ENCODE measurements at regions not wholly inside any gene's neighbourhood (a gene's known extent, or its start where the extent isn't known, plus 50 kb on each side); places are given as distances from the start of the nearest gene placed in this dataset.

DNA sequence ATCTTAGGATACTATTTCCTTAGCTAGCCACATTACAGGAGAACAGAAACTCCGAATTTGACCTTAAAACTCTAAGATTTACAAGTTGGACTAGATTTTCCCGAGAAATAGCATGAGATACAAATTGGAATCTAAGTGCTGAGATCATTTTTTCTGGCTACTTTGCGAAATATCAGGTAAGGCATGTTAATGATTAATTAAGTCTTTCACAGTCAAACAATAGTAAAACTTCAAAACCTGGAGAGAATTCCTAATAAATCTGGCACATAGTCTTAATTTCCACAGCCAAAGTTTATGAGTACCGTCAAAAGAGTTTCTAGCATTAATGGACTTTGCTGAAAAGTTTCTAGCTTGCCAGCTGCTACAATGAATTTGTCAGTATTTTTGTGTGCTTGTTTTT is 379.5 kb upstream of the TOM1L1 start:
- 75 to 79% methylated on average over 4 of the region's 4 CpGs for WGBS, 2 donors

DNA sequence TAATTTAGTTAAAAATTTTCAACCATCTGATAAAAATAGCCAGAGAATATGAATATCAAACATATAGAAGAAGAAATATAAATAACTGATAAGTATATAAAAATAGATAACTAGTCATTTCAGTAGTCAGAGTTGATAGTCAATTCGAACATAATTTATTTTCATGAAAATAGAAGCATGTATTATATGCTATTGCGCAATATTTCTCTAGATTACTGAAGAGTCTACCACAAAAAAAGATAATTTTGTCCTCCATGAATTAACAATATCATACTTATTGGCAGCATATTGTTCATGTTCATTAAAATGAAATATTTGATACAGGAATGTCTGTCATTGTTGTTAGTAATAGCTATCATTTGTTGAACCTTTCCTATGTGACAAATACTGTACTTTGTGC is 376.2 kb upstream of the TOM1L1 start:
- TF ChIP-seq, protein P1, sequence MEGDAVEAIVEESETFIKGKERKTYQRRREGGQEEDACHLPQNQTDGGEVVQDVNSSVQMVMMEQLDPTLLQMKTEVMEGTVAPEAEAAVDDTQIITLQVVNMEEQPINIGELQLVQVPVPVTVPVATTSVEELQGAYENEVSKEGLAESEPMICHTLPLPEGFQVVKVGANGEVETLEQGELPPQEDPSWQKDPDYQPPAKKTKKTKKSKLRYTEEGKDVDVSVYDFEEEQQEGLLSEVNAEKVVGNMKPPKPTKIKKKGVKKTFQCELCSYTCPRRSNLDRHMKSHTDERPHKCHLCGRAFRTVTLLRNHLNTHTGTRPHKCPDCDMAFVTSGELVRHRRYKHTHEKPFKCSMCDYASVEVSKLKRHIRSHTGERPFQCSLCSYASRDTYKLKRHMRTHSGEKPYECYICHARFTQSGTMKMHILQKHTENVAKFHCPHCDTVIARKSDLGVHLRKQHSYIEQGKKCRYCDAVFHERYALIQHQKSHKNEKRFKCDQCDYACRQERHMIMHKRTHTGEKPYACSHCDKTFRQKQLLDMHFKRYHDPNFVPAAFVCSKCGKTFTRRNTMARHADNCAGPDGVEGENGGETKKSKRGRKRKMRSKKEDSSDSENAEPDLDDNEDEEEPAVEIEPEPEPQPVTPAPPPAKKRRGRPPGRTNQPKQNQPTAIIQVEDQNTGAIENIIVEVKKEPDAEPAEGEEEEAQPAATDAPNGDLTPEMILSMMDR (IDR thresholded peaks at IDR 0.05) = no peak
- TF ChIP-seq POLR2A (IDR thresholded peaks at IDR 0.05) = no peak
- TF ChIP-seq EP300 (IDR thresholded peaks at IDR 0.05) = no peak
- Histone ChIP-seq H3K9me3 (no peaks in the 10 kb centered on the region), H3K4me1 (no peaks in the 10 kb centered on the region), H3K27me3 (no peaks in the 10 kb centered on the region), H3K27ac (no peak overlapping the region), H3K4me3 (no peak overlapping the region), H3K36me3 (no peaks in the 10 kb centered on the region)
- no peak for DNase-seq (ENCODE audit: low spot score in 2 of 2)
- 83 to 85% methylated on average over 2 of the region's 2 CpGs for WGBS, 2 donors

More for the DNA sequence above, 379.5 kb upstream of the TOM1L1 start:
- TF ChIP-seq EP300 (IDR thresholded peaks at IDR 0.05) (no peak), POLR2A (IDR thresholded peaks at IDR 0.05) (no peak)
- TF ChIP-seq, protein P1 (IDR thresholded peaks at IDR 0.05) = no peak
- no peak overlapping the region for H3K4me3 ChIP-seq
- no peaks in the 10 kb centered on the region for H3K27me3 ChIP-seq
- no peaks in the 10 kb centered on the region for H3K4me1 ChIP-seq
- DNase-seq (ENCODE audit: low spot score in 2 of 2) = no peak
- no peak overlapping the region for H3K27ac ChIP-seq
- H3K9me3 ChIP-seq = no peaks in the 10 kb centered on the region
- H3K36me3 ChIP-seq = no peaks in the 10 kb centered on the region

DNA sequence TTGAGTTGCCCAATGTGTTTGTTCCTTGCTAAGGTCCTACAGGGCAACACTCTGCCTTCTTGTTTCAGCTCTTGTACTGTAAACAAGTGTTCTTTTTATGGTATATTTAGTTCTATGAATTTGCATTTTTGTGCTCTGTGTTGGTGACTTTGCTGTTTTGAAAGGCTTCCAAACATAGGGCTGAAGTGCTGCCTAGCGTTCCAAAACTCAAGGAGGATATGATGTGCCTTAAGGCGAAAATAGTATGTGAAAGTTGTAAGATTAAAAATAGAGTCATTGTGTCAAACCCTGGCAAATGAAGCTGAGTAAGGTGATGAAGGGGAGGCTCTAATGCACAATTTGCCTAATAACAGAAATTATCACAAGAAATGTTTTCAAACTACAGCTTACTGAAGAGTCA is 372.7 kb upstream of the TOM1L1 start:
- TF ChIP-seq POLR2A (IDR thresholded peaks at IDR 0.05) (no peak), EP300 (IDR thresholded peaks at IDR 0.05) (no peak)
- TF ChIP-seq, protein P1 (IDR thresholded peaks at IDR 0.05) = no peak
- WGBS, 2 donors = 49 to 70% methylated on average over 2 of the region's 2 CpGs

DNA sequence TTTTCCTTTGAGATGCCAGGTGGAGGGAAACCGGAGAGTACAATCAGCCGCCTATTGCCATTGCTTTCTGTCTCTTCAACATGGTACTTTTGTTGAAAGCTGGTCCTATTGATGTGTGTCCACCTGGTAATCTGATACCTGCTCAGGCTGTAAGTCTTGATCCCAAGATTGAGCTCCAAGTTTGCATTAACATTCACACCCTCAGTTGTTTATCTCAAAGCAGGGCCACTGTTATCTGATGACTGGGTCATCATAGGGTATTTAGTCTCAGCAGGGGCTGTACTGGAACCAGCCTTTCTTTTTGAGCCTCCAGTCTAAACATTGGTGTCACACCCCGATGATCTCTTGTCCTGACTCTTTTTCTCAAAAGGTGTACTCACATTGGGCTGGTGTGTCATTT is 370.3 kb upstream of the TOM1L1 start:
- Histone ChIP-seq H3K36me3 (no peaks in the 10 kb centered on the region), H3K27ac (no peak overlapping the region), H3K4me1 (no peaks in the 10 kb centered on the region), H3K4me3 (no peak overlapping the region), H3K27me3 (no peaks in the 10 kb centered on the region), H3K9me3 (no peaks in the 10 kb centered on the region)
- DNase-seq (ENCODE audit: low spot score in 2 of 2) = no peak
- 75 to 76% methylated on average over 3 of the region's 3 CpGs for WGBS, 2 donors
- no peak for TF ChIP-seq EP300 (IDR thresholded peaks at IDR 0.05)
- TF ChIP-seq, protein P1 (IDR thresholded peaks at IDR 0.05) = no peak
- no peak for TF ChIP-seq POLR2A (IDR thresholded peaks at IDR 0.05)

More for the DNA sequence above, 372.7 kb upstream of the TOM1L1 start:
- Histone ChIP-seq H3K27ac (no peak overlapping the region), H3K27me3 (no peaks in the 10 kb centered on the region), H3K4me1 (no peaks in the 10 kb centered on the region), H3K4me3 (no peak overlapping the region), H3K9me3 (no peaks in the 10 kb centered on the region), H3K36me3 (no peaks in the 10 kb centered on the region)
- DNase-seq (ENCODE audit: low spot score in 2 of 2) = no peak

DNA sequence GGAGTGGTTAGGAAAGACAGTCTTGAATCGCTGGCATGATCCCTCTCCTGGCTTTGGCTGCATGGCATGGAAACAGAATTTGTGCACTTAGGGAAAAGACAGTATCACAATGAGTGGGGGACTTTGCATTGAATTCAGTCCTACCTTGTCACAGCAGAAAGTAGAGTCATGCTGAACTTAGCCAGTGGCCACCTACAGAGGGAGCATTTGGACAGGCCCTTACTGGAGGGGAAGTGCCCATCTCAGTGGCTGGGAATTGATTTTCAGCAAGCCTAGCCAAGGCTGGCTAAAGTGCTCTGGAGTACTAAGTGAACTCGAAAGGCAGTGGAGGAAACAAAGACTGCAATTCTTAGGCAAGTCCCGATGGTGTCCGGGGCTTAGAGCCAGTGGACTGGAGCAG is 364.3 kb upstream of the TOM1L1 start:
- Histone ChIP-seq H3K4me3 (no peak overlapping the region), H3K36me3 (no peaks in the 10 kb centered on the region), H3K27ac (no peak overlapping the region), H3K9me3 (no peaks in the 10 kb centered on the region), H3K4me1 (no peaks in the 10 kb centered on the region), H3K27me3 (no peaks in the 10 kb centered on the region)
- TF ChIP-seq POLR2A (IDR thresholded peaks at IDR 0.05) = no peak
- TF ChIP-seq EP300 (IDR thresholded peaks at IDR 0.05) = no peak
- TF ChIP-seq, protein P1 (IDR thresholded peaks at IDR 0.05) = no peak
- DNase-seq (ENCODE audit: low spot score in 2 of 2) = no peak
- 77 to 93% methylated on average over 4 of the region's 4 CpGs for WGBS, 2 donors
